Smooth muscle cell (in vitro differentiated cells): ENCODE measurements at regions not wholly inside any gene's neighbourhood (a gene's known extent, or its start where the extent isn't known, plus 50 kb on each side); places are given as distances from the start of the nearest gene placed in this dataset. TPM values are rescaled to one million over a fixed set of nuclear protein-coding genes. Genes with fewer than 3 reads are reported as not detected.

Source experiments
- DNase-seq: peaks from one replicate; lab custom pipeline; 2025; ENCODE audit not compliant: unreplicated experiment; lab: John Stamatoyannopoulos, UW
- H2AFZ ChIP-seq: fragments of 200-600 bp; sonication (generic); 2 replicates; pipeline ENCODE4 v1.6.0; 2016; ENCODE audit warnings: antibody characterized with exemption, low read depth, mild to moderate bottlenecking
- H3F3A ChIP-seq: fragments of 200-600 bp; sonication (generic); 2 replicates; pipeline ENCODE4 v1.6.0; 2017; ENCODE audit warnings: antibody characterized with exemption, low read depth
- H3K27ac ChIP-seq: fragments of 200-600 bp; sonication (generic); 2 replicates; pipeline ENCODE4 v1.5.1; 2016; ENCODE audit warnings: low read depth, mild to moderate bottlenecking
- H3K27me3 ChIP-seq: fragments of 200-600 bp; sonication (generic); 2 replicates; pipeline ENCODE4 v1.6.1; 2016; ENCODE audit warnings: low read depth, mild to moderate bottlenecking
- H3K36me3 ChIP-seq: fragments of 200-600 bp; sonication (generic); 2 replicates; pipeline ENCODE4 v1.5.1; 2016; ENCODE audit warnings: low read depth
- H3K4me1 ChIP-seq: fragments of 200-600 bp; sonication (generic); 2 replicates; pipeline ENCODE4 v1.5.1; 2016; ENCODE audit warnings: low read depth
- H3K4me2 ChIP-seq: fragments of 200-600 bp; sonication (generic); 2 replicates; pipeline ENCODE4 v1.6.0; 2016; ENCODE audit warnings: mild to moderate bottlenecking
- H3K4me3 ChIP-seq: fragments of 200-600 bp; sonication (generic); 2 replicates; pipeline ENCODE4 v1.5.1; 2016; ENCODE audit warnings: mild to moderate bottlenecking
- H3K79me2 ChIP-seq: fragments of 200-600 bp; sonication (generic); 2 replicates; pipeline ENCODE4 v1.6.0; 2016; ENCODE audit warnings: low read depth, mild to moderate bottlenecking
- H3K9ac ChIP-seq: fragments of 200-600 bp; sonication (generic); 2 replicates; pipeline ENCODE4 v1.6.0; 2016; ENCODE audit warnings: low read depth
- H3K9me3 ChIP-seq: fragments of 200-600 bp; sonication (generic); replicated peaks from 2 replicates; pipeline ENCODE4 v1.5.1; 2016; ENCODE audit warnings: low read depth
- H4K20me1 ChIP-seq: fragments of 200-600 bp; sonication (generic); 2 replicates; pipeline ENCODE4 v1.6.0; 2016; ENCODE audit warnings: low read depth
- WGBS: methylation state at CpG from one replicate; pipeline ENCODE4 v1.1.7; 2016; ENCODE audit warnings: low lambda C conversion rate; 5-methylcytosine and 5-hydroxymethylcytosine counted together
- small RNA-seq: library from RNA; depleted of rRNA; stranded (forward); fragments of <200 nt; gene quantifications from one replicate; pipeline ENCODE3, GENCODE V24; 2014
- TF ChIP-seq, protein P1 (sequence below): fragments of 200-600 bp; sonication (generic); IDR thresholded peaks from 2 replicates; pipeline ENCODE4 v1.5.1; 2017; ENCODE audit warnings: borderline replicate concordance, mild to moderate bottlenecking, antibody characterized with exemption; ENCODE audit not compliant: insufficient read depth, poor library complexity, severe bottlenecking

- TF ChIP-seq, protein P1, sequence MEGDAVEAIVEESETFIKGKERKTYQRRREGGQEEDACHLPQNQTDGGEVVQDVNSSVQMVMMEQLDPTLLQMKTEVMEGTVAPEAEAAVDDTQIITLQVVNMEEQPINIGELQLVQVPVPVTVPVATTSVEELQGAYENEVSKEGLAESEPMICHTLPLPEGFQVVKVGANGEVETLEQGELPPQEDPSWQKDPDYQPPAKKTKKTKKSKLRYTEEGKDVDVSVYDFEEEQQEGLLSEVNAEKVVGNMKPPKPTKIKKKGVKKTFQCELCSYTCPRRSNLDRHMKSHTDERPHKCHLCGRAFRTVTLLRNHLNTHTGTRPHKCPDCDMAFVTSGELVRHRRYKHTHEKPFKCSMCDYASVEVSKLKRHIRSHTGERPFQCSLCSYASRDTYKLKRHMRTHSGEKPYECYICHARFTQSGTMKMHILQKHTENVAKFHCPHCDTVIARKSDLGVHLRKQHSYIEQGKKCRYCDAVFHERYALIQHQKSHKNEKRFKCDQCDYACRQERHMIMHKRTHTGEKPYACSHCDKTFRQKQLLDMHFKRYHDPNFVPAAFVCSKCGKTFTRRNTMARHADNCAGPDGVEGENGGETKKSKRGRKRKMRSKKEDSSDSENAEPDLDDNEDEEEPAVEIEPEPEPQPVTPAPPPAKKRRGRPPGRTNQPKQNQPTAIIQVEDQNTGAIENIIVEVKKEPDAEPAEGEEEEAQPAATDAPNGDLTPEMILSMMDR = no peak
- 57% methylated on average over 2 of the region's 2 CpGs for WGBS
- DNase-seq = no peak
Observed at GRCh38 chr3:178483704-178484103, 52.5 kb upstream of the KCNMB2 start.

DNA sequence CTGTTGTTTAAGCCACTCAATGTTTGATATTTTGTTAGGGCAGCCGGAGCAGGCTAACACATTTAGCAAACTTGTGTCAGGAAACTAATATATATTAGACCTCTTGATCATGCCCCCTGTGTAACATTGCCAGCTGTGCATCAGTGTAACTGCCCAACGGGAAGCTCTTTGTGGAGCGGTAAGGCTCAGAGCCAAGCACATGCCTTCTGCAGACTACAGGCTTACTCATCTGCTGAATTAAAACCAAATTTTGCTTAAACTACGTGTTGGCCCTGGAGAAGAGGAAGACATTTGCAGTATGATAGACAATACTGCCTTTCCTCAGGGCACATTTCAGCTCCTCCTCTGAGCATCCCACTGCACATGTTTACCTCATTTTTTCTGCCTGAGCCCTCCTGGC, 50.5 kb upstream of the KCNMB2 start:
- no peak overlapping the region for H3K9ac ChIP-seq
- H3K27me3 ChIP-seq = no peaks in the 10 kb centered on the region
- H3F3A ChIP-seq = no peaks in the 10 kb centered on the region
- no peaks in the 10 kb centered on the region for H3K9me3 ChIP-seq
- H3K27ac ChIP-seq = no peak overlapping the region
- H3K4me1 ChIP-seq = no peaks in the 10 kb centered on the region
- H2AFZ ChIP-seq = no peak overlapping the region
- no peak overlapping the region for H3K4me2 ChIP-seq
- H3K79me2 ChIP-seq = no peaks in the 10 kb centered on the region
- H3K36me3 ChIP-seq = no peaks in the 10 kb centered on the region
- H4K20me1 ChIP-seq = no peaks in the 10 kb centered on the region
- WGBS = 86% methylated on average over 4 of the region's 4 CpGs
- no peak for DNase-seq
- H3K4me3 ChIP-seq = no peak overlapping the region
- TF ChIP-seq, protein P1 = no peak

More at GRCh38 chr3:178483704-178484103, 52.5 kb upstream of the KCNMB2 start:
- Histone ChIP-seq H3K4me3 (no peak overlapping the region), H3K9ac (no peak overlapping the region), H3K36me3 (no peaks in the 10 kb centered on the region), H3K9me3 (no peaks in the 10 kb centered on the region), H4K20me1 (no peaks in the 10 kb centered on the region), H3K27me3 (no peaks in the 10 kb centered on the region), H3K4me1 (no peaks in the 10 kb centered on the region), H3K4me2 (no peak overlapping the region), H3K79me2 (no peaks in the 10 kb centered on the region), H2AFZ (no peak overlapping the region), H3K27ac (no peak overlapping the region), H3F3A (no peaks in the 10 kb centered on the region)

Small RNA genes in the stretch of these regions (small RNA-seq; reads per million reads assigned to genes)
- not detected for gene RF00425
- not detected for gene RN7SKP52
- gene RNA5SP148 = not detected
- gene RNU6-1120P = not detected
